Calu3 (cell line): ENCODE measurements at regions not wholly inside any gene's neighbourhood (a gene's known extent, or its start where the extent isn't known, plus 50 kb on each side); places are given as distances from the start of the nearest gene placed in this dataset.

Source experiments
- BruUV-seq: library from RNA; stranded (reverse); fragments of 400-500 nt; replicated peaks from 2 replicates; lab custom pipeline; 2021; lab: Mats Ljungman, UMichigan
- CTCF ChIA-PET: fragments of 300-600 bp; sonication (Branson Sonifier 250); formaldehyde crosslinking; loops from one replicate; lab custom pipeline; 2022; ENCODE audit warnings: antibody characterized with exemption; lab: Charles Lee
- DNase-seq: peaks from one replicate; pipeline ENCODE4 v3.0.0; 2022
- H3K27ac Mint-ChIP-seq: one replicate; pipeline ENCODE4 v1.8.0; 2022; ENCODE audit warnings: mixed read lengths; ENCODE audit not compliant: unreplicated experiment
- H3K27me3 Mint-ChIP-seq: one replicate; pipeline ENCODE4 v1.8.0; 2022; ENCODE audit warnings: mixed read lengths; ENCODE audit not compliant: unreplicated experiment
- H3K36me3 Mint-ChIP-seq: one replicate; pipeline ENCODE4 v1.8.0; 2022; ENCODE audit warnings: mild to moderate bottlenecking, moderate library complexity, mixed read lengths; ENCODE audit not compliant: insufficient read depth, unreplicated experiment
- H3K4me1 Mint-ChIP-seq: one replicate; pipeline ENCODE4 v1.8.0; 2022; ENCODE audit warnings: mild to moderate bottlenecking, low read depth, mixed read lengths; ENCODE audit not compliant: unreplicated experiment
- H3K4me3 Mint-ChIP-seq: one replicate; pipeline ENCODE4 v1.8.0; 2022; ENCODE audit warnings: mild to moderate bottlenecking, low read depth, moderate library complexity, mixed read lengths; ENCODE audit not compliant: unreplicated experiment
- H3K9me3 Mint-ChIP-seq: one replicate; pipeline ENCODE4 v1.8.0; 2022; ENCODE audit warnings: low read depth, mixed read lengths; ENCODE audit not compliant: unreplicated experiment
- CTCF ChIP-seq: fragments of 200-600 bp; IDR thresholded peaks from one replicate; pipeline ENCODE4 v1.8.0; 2022; ENCODE audit warnings: antibody characterized with exemption; ENCODE audit not compliant: unreplicated experiment
- intact Hi-C: fragments of 100-400 bp; cut with micrococcal nuclease; formaldehyde crosslinking; loops from one replicate; pipeline ENCODE4 v1.10.0; 2022; ENCODE audit not compliant: unreplicated experiment

- no peaks in the 10 kb centered on the region for H3K9me3 Mint-ChIP-seq
- no TSS peak for BruUV-seq
- intact Hi-C loops = no loop called here
Observed at GRCh38 chr18:23363865-23364570, 89.1 kb upstream of the RIOK3 start.

DNA sequence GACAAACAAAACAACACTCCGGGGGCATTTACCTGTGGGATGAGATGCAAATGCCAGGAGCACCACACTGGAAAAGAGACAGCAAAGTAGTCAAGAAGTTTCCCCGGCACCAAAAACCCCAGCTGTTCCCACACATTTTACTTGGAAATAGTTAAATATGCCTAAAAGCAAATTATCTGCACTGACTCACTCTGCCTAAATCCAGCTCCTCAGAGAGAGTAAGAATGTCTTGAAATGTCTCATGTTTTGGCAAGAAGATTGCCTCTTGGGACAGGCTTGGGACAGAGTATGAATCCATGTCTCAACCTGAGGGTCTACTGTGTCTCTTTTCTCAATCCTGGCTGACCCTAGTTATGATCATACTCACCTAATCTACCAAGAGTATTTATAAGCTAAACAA is 87.5 kb upstream of the RIOK3 start:
- CTCF ChIA-PET = no interaction called here
- no peaks in the 10 kb centered on the region for H3K27me3 Mint-ChIP-seq
- no peak for DNase-seq
- no peaks in the 10 kb centered on the region for H3K9me3 Mint-ChIP-seq
- H3K4me3 Mint-ChIP-seq = no peak overlapping the region
- no peaks in the 10 kb centered on the region for H3K4me1 Mint-ChIP-seq
- intact Hi-C loops = no loop called here
- no peak overlapping the region for H3K27ac Mint-ChIP-seq
- TF ChIP-seq CTCF = no peak
- H3K36me3 Mint-ChIP-seq = no peaks in the 10 kb centered on the region
- BruUV-seq = no TSS peak

More at GRCh38 chr18:23363865-23364570, 89.1 kb upstream of the RIOK3 start:
- Mint-ChIP-seq H3K4me1 (no peaks in the 10 kb centered on the region), H3K36me3 (no peaks in the 10 kb centered on the region), H3K4me3 (no peak overlapping the region), H3K27ac (no peak overlapping the region), H3K27me3 (no peaks in the 10 kb centered on the region)
- no peak for TF ChIP-seq CTCF
- CTCF ChIA-PET = interaction anchor here (0.7 kb wide), 1 partner anchor 10 kb away, joined by 3 read pairs; no protein-coding TSS in a partner anchor
- no peak for DNase-seq

- Mint-ChIP-seq H3K36me3 (no peaks in the 10 kb centered on the region), H3K27me3 (no peaks in the 10 kb centered on the region), H3K4me1 (no peaks in the 10 kb centered on the region), H3K27ac (no peak overlapping the region), H3K4me3 (no peak overlapping the region), H3K9me3 (no peaks in the 10 kb centered on the region)
- CTCF ChIA-PET = no interaction called here
- BruUV-seq = no TSS peak
- intact Hi-C loops = no loop called here
- no peak for DNase-seq
- TF ChIP-seq CTCF = no peak
Observed at GRCh38 chr18:23369266-23369665, 83.8 kb upstream of the RIOK3 start.

DNA sequence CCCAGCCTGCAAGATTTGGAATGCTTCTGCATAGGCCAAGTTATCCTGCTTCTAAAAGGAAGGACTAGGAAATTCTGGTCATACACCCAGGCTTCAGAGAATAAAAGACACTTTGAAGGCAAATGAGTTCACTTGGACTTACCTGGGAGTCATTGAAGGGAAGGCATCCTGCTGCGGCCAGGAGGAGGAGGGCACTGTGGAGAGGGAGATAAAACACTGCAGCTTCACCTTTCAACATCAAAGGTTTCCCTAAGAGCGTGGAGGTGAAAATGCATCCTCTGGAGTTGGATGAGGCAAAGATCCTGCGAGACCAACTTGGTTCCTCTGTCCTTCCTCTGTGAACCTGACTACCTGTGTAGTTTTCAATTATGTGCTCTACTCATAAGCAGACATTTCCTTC is 79.5 kb upstream of the RIOK3 start:
- TF ChIP-seq CTCF = no peak
- Mint-ChIP-seq H3K27me3 (no peaks in the 10 kb centered on the region), H3K36me3 (no peaks in the 10 kb centered on the region), H3K4me1 (peaks cover 15% of the 10 kb centered on the region), H3K9me3 (no peaks in the 10 kb centered on the region), H3K27ac (no peak overlapping the region), H3K4me3 (no peak overlapping the region)
- CTCF ChIA-PET = no interaction called here
- BruUV-seq = no TSS peak
- DNase-seq = no peak
- intact Hi-C loops = loop anchor here (10.0 kb wide), 2 partner anchors 149 to 299 kb away; no protein-coding TSS in a partner anchor
